ENCODE measurements at regions not wholly inside any gene's neighbourhood (a gene's known extent, or its start where the extent isn't known, plus 50 kb on each side); places are given as distances from the start of the nearest gene placed in this dataset.

- Mint-ChIP-seq H3K4me1 (ENCODE audit: unreplicated experiment) (no peaks in the 10 kb centered on the region), H3K27ac (ENCODE audit: unreplicated experiment) (no peak overlapping the region), H3K27me3 (ENCODE audit: unreplicated experiment) (no peaks in the 10 kb centered on the region), H3K4me3 (ENCODE audit: unreplicated experiment) (no peak overlapping the region), H3K36me3 (ENCODE audit: low read depth, unreplicated experiment) (no peaks in the 10 kb centered on the region), H3K9me3 (ENCODE audit: unreplicated experiment) (no peaks in the 10 kb centered on the region)
- no peak for DNase-seq (ENCODE audit: low spot score)
- no peak for TF ChIP-seq CTCF (IDR thresholded peaks at IDR 0.05; ENCODE audit: unreplicated experiment)
Observed at GRCh38 chr2:59777120-59777519, 776.3 kb downstream of the BCL11A start.

- DNase-seq (ENCODE audit: low spot score): no peak
- H3K4me3 Mint-ChIP-seq (ENCODE audit: unreplicated experiment): no peak overlapping the region
- no peak for TF ChIP-seq CTCF (IDR thresholded peaks at IDR 0.05; ENCODE audit: unreplicated experiment)
- no peak overlapping the region for H3K27ac Mint-ChIP-seq (ENCODE audit: unreplicated experiment)
- H3K36me3 Mint-ChIP-seq (ENCODE audit: low read depth, unreplicated experiment): no peaks in the 10 kb centered on the region
- H3K27me3 Mint-ChIP-seq (ENCODE audit: unreplicated experiment): no peaks in the 10 kb centered on the region
- no peaks in the 10 kb centered on the region for H3K9me3 Mint-ChIP-seq (ENCODE audit: unreplicated experiment)
- H3K4me1 Mint-ChIP-seq (ENCODE audit: unreplicated experiment): no peaks in the 10 kb centered on the region
Observed at GRCh38 chr2:59776726-59777008, 776.8 kb downstream of the BCL11A start.

- Mint-ChIP-seq H3K4me1 (ENCODE audit: unreplicated experiment) (no peaks in the 10 kb centered on the region), H3K27ac (ENCODE audit: unreplicated experiment) (no peak overlapping the region), H3K4me3 (ENCODE audit: unreplicated experiment) (no peak overlapping the region), H3K27me3 (ENCODE audit: unreplicated experiment) (no peaks in the 10 kb centered on the region), H3K36me3 (ENCODE audit: low read depth, unreplicated experiment) (no peaks in the 10 kb centered on the region), H3K9me3 (ENCODE audit: unreplicated experiment) (no peaks in the 10 kb centered on the region)
- DNase-seq (ENCODE audit: low spot score): no peak
- peak; percentile 66 for TF ChIP-seq CTCF (IDR thresholded peaks at IDR 0.05; ENCODE audit: unreplicated experiment)
Observed at GRCh38 chr2:59774821-59775433, 778.5 kb downstream of the BCL11A start.

- no peaks in the 10 kb centered on the region for H3K36me3 Mint-ChIP-seq (ENCODE audit: low read depth, unreplicated experiment)
- no peak overlapping the region for H3K4me3 Mint-ChIP-seq (ENCODE audit: unreplicated experiment)
- no peaks in the 10 kb centered on the region for H3K4me1 Mint-ChIP-seq (ENCODE audit: unreplicated experiment)
- H3K27ac Mint-ChIP-seq (ENCODE audit: unreplicated experiment): no peak overlapping the region
- TF ChIP-seq CTCF (IDR thresholded peaks at IDR 0.05; ENCODE audit: unreplicated experiment): no peak
- no peak for DNase-seq (ENCODE audit: low spot score)
- no peaks in the 10 kb centered on the region for H3K27me3 Mint-ChIP-seq (ENCODE audit: unreplicated experiment)
- no peaks in the 10 kb centered on the region for H3K9me3 Mint-ChIP-seq (ENCODE audit: unreplicated experiment)
Observed at GRCh38 chr2:59770651-59771050, 782.8 kb downstream of the BCL11A start.

GRCh38 chr2:59761966-59762365 lies 791.5 kb downstream of the BCL11A start:
- Mint-ChIP-seq H3K4me1 (ENCODE audit: unreplicated experiment) (no peaks in the 10 kb centered on the region), H3K4me3 (ENCODE audit: unreplicated experiment) (no peak overlapping the region), H3K27me3 (ENCODE audit: unreplicated experiment) (peaks cover 1% of the 10 kb centered on the region), H3K9me3 (ENCODE audit: unreplicated experiment) (no peaks in the 10 kb centered on the region), H3K36me3 (ENCODE audit: low read depth, unreplicated experiment) (no peaks in the 10 kb centered on the region), H3K27ac (ENCODE audit: unreplicated experiment) (no peak overlapping the region)
- no peak for TF ChIP-seq CTCF (IDR thresholded peaks at IDR 0.05; ENCODE audit: unreplicated experiment)
- no peak for DNase-seq (ENCODE audit: low spot score)
